Thymus (tissue), 11 donors: ENCODE measurements at regions not wholly inside any gene's neighbourhood (a gene's known extent, or its start where the extent isn't known, plus 50 kb on each side); places are given as distances from the start of the nearest gene placed in this dataset.

ENCODE experiments used
- DNase-seq, 9 donors: peaks; one replicate each; pipeline ENCODE4 v3.0.0-alpha.2; 2013; ENCODE audit warnings: low spot score in 9 of 9, low read depth in 6 of 9, missing footprints in 1 of 9
- H3K27ac ChIP-seq, 2 donors: one replicate each; pipeline ENCODE4 v1.5.1; 2013; ENCODE audit warnings: control low read depth in 1 of 2, low read depth in 1 of 2, low read length in 1 of 2, mild to moderate bottlenecking in 1 of 2, moderate library complexity in 1 of 2
- H3K27me3 ChIP-seq, 2 donors: one replicate each; pipeline ENCODE4 v1.5.1; 2013; ENCODE audit warnings: low read length in 1 of 2; ENCODE audit not compliant: control insufficient read depth in 2 of 2, insufficient read depth in 1 of 2
- H3K36me3 ChIP-seq, 2 donors: one replicate each; pipeline ENCODE4 v1.5.1; 2013; ENCODE audit warnings: low read length in 1 of 2, mild to moderate bottlenecking in 1 of 2, moderate library complexity in 1 of 2; ENCODE audit not compliant: control insufficient read depth in 2 of 2, insufficient read depth in 2 of 2
- H3K4me1 ChIP-seq, 2 donors: one replicate each; pipeline ENCODE4 v1.5.1; 2013; ENCODE audit warnings: low read length in 2 of 2; ENCODE audit not compliant: control insufficient read depth in 2 of 2, insufficient read depth in 2 of 2
- H3K4me3 ChIP-seq, 2 donors: one replicate each; pipeline ENCODE4 v1.5.1; 2013; ENCODE audit warnings: low read length in 2 of 2, control low read depth in 1 of 2, mild to moderate bottlenecking in 1 of 2
- H3K9me3 ChIP-seq, 2 donors: one replicate each; pipeline ENCODE4 v1.5.1; 2013; ENCODE audit warnings: low read length in 1 of 2, mild to moderate bottlenecking in 1 of 2; ENCODE audit not compliant: control insufficient read depth in 2 of 2, insufficient read depth in 1 of 2
- WGBS: extraction: QIAGEN DNeasy Blood & Tissue Kit; methylation state at CpG from one replicate; pipeline ENCODE4 v1.1.7; 2013; 5-methylcytosine and 5-hydroxymethylcytosine counted together
- donor health status: healthy.

- WGBS, result 90% methylated on average over 11 of the region's 11 CpGs
- Histone ChIP-seq H3K4me1 (no peaks in the 10 kb centered on the region), H3K36me3 (no peaks in the 10 kb centered on the region), H3K27me3 (no peaks in the 10 kb centered on the region), H3K9me3 (no peaks in the 10 kb centered on the region), H3K27ac (no peak overlapping the region), H3K4me3 (no peak overlapping the region)
- no peak for DNase-seq
These were observed 82.2 kb upstream of the TBX3 start for GRCh38 chr12:114765960-114766691.

- Histone ChIP-seq H3K27me3 (no peaks in the 10 kb centered on the region), H3K36me3 (no peaks in the 10 kb centered on the region), H3K4me1 (no peaks in the 10 kb centered on the region), H3K9me3 (no peaks in the 10 kb centered on the region), H3K27ac (no peak overlapping the region), H3K4me3 (no peak overlapping the region)
- no peak for DNase-seq
- WGBS, result 79% methylated on average over 6 of the region's 6 CpGs
These were observed 80.5 kb upstream of the TBX3 start for GRCh38 chr12:114764510-114764909.

- WGBS, result 72% methylated on average over 22 of the region's 22 CpGs
- DNase-seq, result no peak
- H3K9me3 ChIP-seq, result no peaks in the 10 kb centered on the region
- H3K4me3 ChIP-seq, result no peak overlapping the region
- no peaks in the 10 kb centered on the region for H3K36me3 ChIP-seq
- H3K27me3 ChIP-seq, result no peaks in the 10 kb centered on the region
- no peaks in the 10 kb centered on the region for H3K4me1 ChIP-seq
- H3K27ac ChIP-seq, result peak overlapping the region; percentile 8 to 51
These were observed 78.6 kb upstream of the TBX3 start for GRCh38 chr12:114762490-114763110.

- Histone ChIP-seq H3K9me3 (no peaks in the 10 kb centered on the region), H3K4me3 (no peak overlapping the region), H3K27me3 (no peaks in the 10 kb centered on the region), H3K27ac (no peak overlapping the region), H3K36me3 (no peaks in the 10 kb centered on the region), H3K4me1 (no peaks in the 10 kb centered on the region)
- no peak for DNase-seq
- WGBS, result 86% methylated on average over 10 of the region's 10 CpGs
These were observed 76.3 kb upstream of the TBX3 start for GRCh38 chr12:114760151-114760877.

GRCh38 chr12:114759635-114760034 is 75.7 kb upstream of the TBX3 start:
- WGBS, result 97% methylated on average over 11 of the region's 11 CpGs
- Histone ChIP-seq H3K27ac (no peak overlapping the region), H3K4me3 (no peak overlapping the region), H3K36me3 (no peaks in the 10 kb centered on the region), H3K9me3 (no peaks in the 10 kb centered on the region), H3K4me1 (no peaks in the 10 kb centered on the region), H3K27me3 (no peaks in the 10 kb centered on the region)
- no peak for DNase-seq

GRCh38 chr12:114757684-114758325 is 73.8 kb upstream of the TBX3 start:
- no peaks in the 10 kb centered on the region for H3K36me3 ChIP-seq
- WGBS, result 93% methylated on average over 4 of the region's 4 CpGs
- no peak overlapping the region for H3K4me3 ChIP-seq
- H3K4me1 ChIP-seq, result no peaks in the 10 kb centered on the region
- no peak overlapping the region for H3K27ac ChIP-seq
- H3K27me3 ChIP-seq, result no peaks in the 10 kb centered on the region
- no peaks in the 10 kb centered on the region for H3K9me3 ChIP-seq
- no peak for DNase-seq

GRCh38 chr12:114752217-114752616 is 68.2 kb upstream of the TBX3 start:
- no peak for DNase-seq
- no peaks in the 10 kb centered on the region for H3K27me3 ChIP-seq
- no peak overlapping the region for H3K27ac ChIP-seq
- no peak overlapping the region for H3K4me3 ChIP-seq
- no peaks in the 10 kb centered on the region for H3K4me1 ChIP-seq
- no peaks in the 10 kb centered on the region for H3K36me3 ChIP-seq
- H3K9me3 ChIP-seq, result no peaks in the 10 kb centered on the region
- WGBS, result 90% methylated on average over 8 of the region's 8 CpGs

GRCh38 chr12:114751712-114752111 is 67.7 kb upstream of the TBX3 start:
- 88% methylated on average over 2 of the region's 2 CpGs for WGBS
- no peaks in the 10 kb centered on the region for H3K27me3 ChIP-seq
- H3K9me3 ChIP-seq, result no peaks in the 10 kb centered on the region
- H3K27ac ChIP-seq, result no peak overlapping the region
- DNase-seq, result no peak
- no peaks in the 10 kb centered on the region for H3K36me3 ChIP-seq
- H3K4me1 ChIP-seq, result no peaks in the 10 kb centered on the region
- H3K4me3 ChIP-seq, result no peak overlapping the region

- H3K36me3 ChIP-seq, result no peaks in the 10 kb centered on the region
- no peak overlapping the region for H3K27ac ChIP-seq
These were observed 66.9 kb upstream of the TBX3 start for GRCh38 chr12:114750917-114751316.

More at GRCh38 chr12:114750917-114751316, 66.9 kb upstream of the TBX3 start:
- Histone ChIP-seq H3K9me3 (no peaks in the 10 kb centered on the region), H3K4me1 (no peaks in the 10 kb centered on the region), H3K4me3 (no peak overlapping the region), H3K27me3 (no peaks in the 10 kb centered on the region)
- no peak for DNase-seq
- WGBS, result 90% methylated on average over 11 of the region's 11 CpGs
